RWPE1 (cell line): ENCODE measurements at regions not wholly inside any gene's neighbourhood (a gene's known extent, or its start where the extent isn't known, plus 50 kb on each side); places are given as distances from the start of the nearest gene placed in this dataset.

ENCODE experiments used
- CTCF ChIA-PET: fragments of 350-600 bp; sonication (Branson Sonifier 250); formaldehyde crosslinking; extraction: SDS; loops from one replicate; lab custom pipeline; 2021; lab: Yijun Ruan, JAX
- POLR2A ChIA-PET: fragments of 400-600 bp; formaldehyde crosslinking; extraction: SDS; loops from one replicate; lab custom pipeline; 2020; ENCODE audit warnings: antibody characterized with exemption; ENCODE audit not compliant: low non-redundant PET; lab: Yijun Ruan, JAX
- DNase-seq: peaks from one replicate; pipeline ENCODE4 v3.0.0; 2012; ENCODE audit warnings: low spot score
- H3K27ac ChIP-seq: fragments of 450-650 bp; 2 replicates; pipeline ENCODE4 v1.5.1; 2017
- TF ChIP-seq, protein P1 (sequence below): fragments of 450-650 bp; conservative IDR thresholded peaks from 2 replicates; pipeline ENCODE4 v1.5.1; 2017; ENCODE audit warnings: low read depth, mild to moderate bottlenecking

DNA sequence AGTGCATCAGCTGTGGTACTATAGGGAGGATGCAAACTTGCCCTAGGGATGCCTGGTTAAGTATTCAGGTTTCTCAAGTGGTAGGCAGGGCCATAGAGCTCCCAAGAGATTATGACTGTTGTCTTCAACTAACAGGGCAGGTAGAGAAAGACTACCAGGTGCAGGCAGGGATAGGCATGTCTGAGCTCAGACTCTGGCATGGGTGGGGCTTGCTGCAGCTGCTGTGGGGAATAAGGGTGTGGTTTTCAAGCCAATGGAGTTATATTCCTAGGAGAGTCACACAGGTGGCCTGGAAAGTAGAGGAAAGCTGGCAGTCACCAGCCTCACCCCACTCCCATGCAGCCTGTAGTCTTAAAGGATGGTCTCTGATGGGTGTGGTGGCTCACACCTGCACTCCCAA, 673.4 kb upstream of the ADGRL4 start:
- no peak overlapping the region for H3K27ac ChIP-seq
- TF ChIP-seq, protein P1, sequence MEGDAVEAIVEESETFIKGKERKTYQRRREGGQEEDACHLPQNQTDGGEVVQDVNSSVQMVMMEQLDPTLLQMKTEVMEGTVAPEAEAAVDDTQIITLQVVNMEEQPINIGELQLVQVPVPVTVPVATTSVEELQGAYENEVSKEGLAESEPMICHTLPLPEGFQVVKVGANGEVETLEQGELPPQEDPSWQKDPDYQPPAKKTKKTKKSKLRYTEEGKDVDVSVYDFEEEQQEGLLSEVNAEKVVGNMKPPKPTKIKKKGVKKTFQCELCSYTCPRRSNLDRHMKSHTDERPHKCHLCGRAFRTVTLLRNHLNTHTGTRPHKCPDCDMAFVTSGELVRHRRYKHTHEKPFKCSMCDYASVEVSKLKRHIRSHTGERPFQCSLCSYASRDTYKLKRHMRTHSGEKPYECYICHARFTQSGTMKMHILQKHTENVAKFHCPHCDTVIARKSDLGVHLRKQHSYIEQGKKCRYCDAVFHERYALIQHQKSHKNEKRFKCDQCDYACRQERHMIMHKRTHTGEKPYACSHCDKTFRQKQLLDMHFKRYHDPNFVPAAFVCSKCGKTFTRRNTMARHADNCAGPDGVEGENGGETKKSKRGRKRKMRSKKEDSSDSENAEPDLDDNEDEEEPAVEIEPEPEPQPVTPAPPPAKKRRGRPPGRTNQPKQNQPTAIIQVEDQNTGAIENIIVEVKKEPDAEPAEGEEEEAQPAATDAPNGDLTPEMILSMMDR, result no peak
- POLR2A ChIA-PET, result no interaction called here
- DNase-seq, result no peak
- CTCF ChIA-PET, result no interaction called here

DNA sequence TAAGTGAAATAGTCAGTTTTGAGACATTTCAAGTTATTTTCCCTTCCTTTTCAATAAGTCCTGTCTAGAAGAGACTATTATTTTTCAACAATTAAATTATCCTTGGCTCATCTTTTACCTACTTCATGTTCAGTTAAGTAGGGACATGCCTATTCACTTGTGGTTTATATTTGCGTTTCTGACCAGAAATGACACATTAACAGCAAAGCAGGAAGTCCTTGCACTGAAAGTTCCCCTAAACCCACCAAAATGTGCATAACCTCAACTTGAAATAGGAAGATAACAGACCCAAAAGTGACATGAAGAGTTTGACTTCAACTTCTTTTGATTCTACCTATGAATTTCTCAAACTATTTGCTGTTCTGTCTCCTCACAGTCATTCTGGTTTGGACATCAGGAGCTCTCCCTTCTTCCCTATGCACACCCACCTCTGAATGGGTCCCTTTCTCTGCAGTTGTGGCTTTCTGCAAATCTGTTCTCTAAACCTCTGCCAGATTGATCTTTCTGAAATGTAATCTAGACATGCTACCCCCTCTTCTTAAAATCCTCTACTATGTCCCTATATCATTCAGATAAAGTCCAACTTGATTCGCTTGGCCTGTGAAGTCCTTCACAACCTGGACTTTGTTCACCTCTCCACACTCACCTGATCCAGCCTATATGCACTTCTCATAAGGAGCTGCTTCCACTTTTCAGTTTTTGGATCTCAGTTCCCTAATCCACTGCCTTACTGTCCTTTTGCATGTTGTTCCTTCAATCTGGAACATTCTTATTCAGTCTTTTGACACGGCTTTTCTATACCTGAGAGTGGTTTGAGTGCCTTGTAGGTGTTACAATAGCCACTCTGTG, 661.5 kb upstream of the ADGRL4 start:
- ChIA-PET POLR2A (no interaction called here), CTCF (no interaction called here)
- no peak overlapping the region for H3K27ac ChIP-seq
- TF ChIP-seq, protein P1, result no peak
- no peak for DNase-seq

DNA sequence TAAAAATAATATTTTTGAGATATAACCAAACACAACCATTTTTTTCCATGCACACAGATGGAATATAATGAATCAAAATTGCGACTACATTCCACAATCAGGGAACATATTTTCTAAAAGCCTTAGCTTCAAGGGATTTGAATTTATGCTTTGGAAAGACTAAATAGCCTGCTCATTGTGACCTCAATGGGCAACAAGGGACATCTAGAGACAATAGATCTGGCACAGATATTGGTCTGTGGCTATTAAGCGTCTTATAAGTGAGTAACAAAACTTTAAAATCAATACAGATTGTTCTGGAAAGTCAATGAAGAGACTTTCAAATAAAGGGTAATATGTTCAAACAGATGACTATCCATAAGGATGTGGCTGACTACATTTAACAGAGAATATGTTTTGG, 660.6 kb upstream of the ADGRL4 start:
- ChIA-PET CTCF (no interaction called here), POLR2A (no interaction called here)
- H3K27ac ChIP-seq, result no peak overlapping the region
- TF ChIP-seq, protein P1, result no peak
- no peak for DNase-seq

DNA sequence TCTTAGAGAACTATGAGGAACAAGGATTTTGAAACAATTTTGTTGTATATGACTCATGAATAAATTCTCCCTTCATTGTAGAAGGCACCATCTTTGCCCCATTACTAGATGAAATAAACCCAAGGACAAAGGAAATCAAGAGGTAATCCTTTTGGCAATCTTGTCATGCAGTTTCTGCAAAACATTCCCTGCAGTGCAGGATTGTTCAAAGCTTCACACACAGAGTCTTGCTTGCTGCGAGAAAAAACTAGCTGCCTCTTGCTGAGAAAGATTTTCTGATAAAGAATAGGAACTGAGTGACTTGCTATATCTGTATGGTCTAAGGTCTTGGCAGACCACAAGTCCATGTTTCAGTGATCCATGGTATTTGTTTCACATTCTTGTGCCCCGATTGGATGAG, 657.4 kb upstream of the ADGRL4 start:
- CTCF ChIA-PET, result no interaction called here
- POLR2A ChIA-PET, result no interaction called here
- no peak for DNase-seq
- TF ChIP-seq, protein P1, result no peak
- no peak overlapping the region for H3K27ac ChIP-seq

DNA sequence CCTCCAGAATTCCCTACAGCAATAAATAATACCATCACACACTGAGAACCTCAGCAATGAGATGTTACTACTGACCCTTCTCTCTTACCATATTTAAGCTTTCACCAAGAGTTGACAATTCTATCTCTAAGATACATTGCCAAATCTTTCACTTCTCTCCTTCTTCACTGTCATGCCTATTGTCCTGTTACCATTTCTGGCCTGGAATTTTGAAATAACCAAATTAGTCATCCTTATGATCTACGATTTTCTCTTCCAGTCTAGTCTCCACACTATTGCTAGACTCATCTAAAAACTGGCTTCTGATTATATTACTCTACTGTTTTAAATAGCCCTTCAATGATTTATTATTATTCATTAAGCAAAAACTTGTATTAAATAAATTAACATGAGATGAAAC, 656.1 kb upstream of the ADGRL4 start:
- CTCF ChIA-PET, result no interaction called here

DNA sequence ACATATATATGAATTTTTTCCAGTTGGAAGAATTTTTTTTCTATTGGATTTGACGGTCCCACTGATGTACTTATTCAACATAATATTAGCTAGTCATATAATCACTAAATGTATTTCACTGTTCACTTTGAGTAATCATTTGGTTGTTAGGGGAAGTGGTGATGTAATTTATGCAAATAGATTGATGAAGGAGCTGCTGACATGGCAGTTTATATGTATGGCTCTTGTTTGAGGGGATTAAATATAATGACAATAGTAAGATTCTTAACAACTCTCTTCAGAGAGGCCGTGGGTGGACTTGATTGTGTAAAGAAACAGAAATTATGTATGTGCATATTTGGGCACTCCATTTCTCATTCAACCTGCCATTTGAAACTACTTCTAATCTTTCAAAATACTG, 653.6 kb upstream of the ADGRL4 start:
- H3K27ac ChIP-seq, result no peak overlapping the region
- no peak for DNase-seq
- TF ChIP-seq, protein P1, result no peak
- ChIA-PET CTCF (interaction anchor here (0.6 kb wide), 2 partner anchors 20 to 257 kb away, joined by 3 to 6 read pairs; no protein-coding TSS in a partner anchor), POLR2A (no interaction called here)

More for the DNA sequence above, 656.1 kb upstream of the ADGRL4 start:
- POLR2A ChIA-PET, result no interaction called here
- TF ChIP-seq, protein P1, result no peak
- no peak overlapping the region for H3K27ac ChIP-seq
- DNase-seq, result no peak
